ENCODE measurements at regions not wholly inside any gene's neighbourhood (a gene's known extent, or its start where the extent isn't known, plus 50 kb on each side); places are given as distances from the start of the nearest gene placed in this dataset.

- no peaks in the 10 kb centered on the region for H3K27me3 ChIP-seq (ENCODE audit: control insufficient read depth, insufficient read depth, low read length)
- H3K4me1 ChIP-seq (ENCODE audit: control insufficient read depth, insufficient read depth, low read length) = no peaks in the 10 kb centered on the region
- ChIA-PET POLR2A (no interaction called here), CTCF (no interaction called here)
- BruUV-seq (replicated peaks) = no TSS peak
- in situ Hi-C loops (cut with HindIII; ENCODE audit: low pct_unique_long_range_greater_than_20kb, low sequenced_read_pairs) (no loop called here), intact Hi-C loops (cut with micrococcal nuclease; ENCODE audit: unreplicated experiment) (loop anchor here (10.0 kb wide), 1 partner anchor 347 kb away; no protein-coding TSS in a partner anchor)
- no peak for DNase-seq (ENCODE audit: low read depth, low spot score)
- ATAC-seq = no peak
- no peak for TF ChIP-seq TCF7L2 (IDR thresholded peaks at IDR 0.05; ENCODE audit: low read depth, low read length)
- peak; percentile 57 for TF ChIP-seq CTCF (IDR thresholded peaks at IDR 0.05)
- no peak for TF ChIP-seq SIN3A (IDR thresholded peaks at IDR 0.05; ENCODE audit: borderline replicate concordance, insufficient read depth, low read depth, low read length)
- TF ChIP-seq REST (IDR thresholded peaks at IDR 0.05; ENCODE audit: insufficient read depth in 1 of 2, low read depth in 2 of 2, low read length in 1 of 2) = no peak
- TF ChIP-seq POLR2AphosphoS5 (IDR thresholded peaks at IDR 0.05; ENCODE audit: low read depth, low read length) = no peak
- H3K4me3 ChIP-seq (ENCODE audit: low read depth in 2 of 2, low read length in 2 of 2) = no peak overlapping the region
- H3K9me3 ChIP-seq (ENCODE audit: control insufficient read depth, insufficient read depth, low read depth, low read length) = no peaks in the 10 kb centered on the region
- no peaks in the 10 kb centered on the region for H3K36me3 ChIP-seq (ENCODE audit: control insufficient read depth, insufficient read depth, low read length)
- no peak overlapping the region for H3K27ac ChIP-seq (ENCODE audit: low read length)
Observed at GRCh38 chr18:47397671-47398319, 146.3 kb upstream of the SKOR2 start.

DNA sequence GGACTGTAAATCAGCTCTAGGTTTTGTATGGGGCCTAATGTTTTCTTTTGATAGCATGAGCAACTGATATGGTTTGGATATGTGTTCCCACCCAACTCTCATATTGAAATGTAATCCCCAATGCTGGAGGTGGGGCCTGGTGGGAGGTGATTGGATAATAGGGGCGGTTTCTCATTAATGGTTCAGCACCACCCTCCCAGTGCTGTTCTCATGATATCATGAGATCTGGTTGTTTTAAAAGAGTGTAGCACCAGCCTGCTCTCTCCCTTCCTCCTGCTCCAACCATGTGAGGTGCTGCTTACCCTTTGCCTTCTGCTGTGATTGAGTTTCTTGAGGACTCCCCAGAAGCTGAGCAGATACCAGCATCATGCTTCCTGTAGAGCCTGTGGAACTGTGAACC, 140.2 kb upstream of the SKOR2 start:
- no peak for ATAC-seq
- TF ChIP-seq CTCF (IDR thresholded peaks at IDR 0.05) (no peak), TCF7L2 (IDR thresholded peaks at IDR 0.05; ENCODE audit: low read depth, low read length) (no peak), SIN3A (IDR thresholded peaks at IDR 0.05; ENCODE audit: borderline replicate concordance, insufficient read depth, low read depth, low read length) (no peak), POLR2AphosphoS5 (IDR thresholded peaks at IDR 0.05; ENCODE audit: low read depth, low read length) (no peak), REST (IDR thresholded peaks at IDR 0.05; ENCODE audit: insufficient read depth in 1 of 2, low read depth in 2 of 2, low read length in 1 of 2) (no peak)
- Histone ChIP-seq H3K4me1 (ENCODE audit: control insufficient read depth, insufficient read depth, low read length) (no peaks in the 10 kb centered on the region), H3K36me3 (ENCODE audit: control insufficient read depth, insufficient read depth, low read length) (no peaks in the 10 kb centered on the region), H3K27me3 (ENCODE audit: control insufficient read depth, insufficient read depth, low read length) (no peaks in the 10 kb centered on the region), H3K27ac (ENCODE audit: low read length) (no peak overlapping the region), H3K9me3 (ENCODE audit: control insufficient read depth, insufficient read depth, low read depth, low read length) (no peaks in the 10 kb centered on the region), H3K4me3 (ENCODE audit: low read depth in 2 of 2, low read length in 2 of 2) (no peak overlapping the region)
- intact Hi-C loops (cut with micrococcal nuclease; ENCODE audit: unreplicated experiment) (loop anchor here (10.0 kb wide), 1 partner anchor 353 kb away; no protein-coding TSS in a partner anchor), in situ Hi-C loops (cut with HindIII; ENCODE audit: low pct_unique_long_range_greater_than_20kb, low sequenced_read_pairs) (no loop called here)
- no peak for DNase-seq (ENCODE audit: low read depth, low spot score)
- ChIA-PET POLR2A (no interaction called here), CTCF (interaction anchor here (0.7 kb wide), 1 partner anchor 135 kb away, joined by 7 read pairs; no protein-coding TSS in a partner anchor)
- no TSS peak for BruUV-seq (replicated peaks)

All from Panc1 (cell line).